GM23338 (cell line): ENCODE measurements at regions not wholly inside any gene's neighbourhood (a gene's known extent, or its start where the extent isn't known, plus 50 kb on each side); places are given as distances from the start of the nearest gene placed in this dataset.
A peak's percentile ranks its signal among the peaks of the same experiment; 100 is the strongest.

ENCODE experiments used
- ATAC-seq: fragments of 200-7000 bp; cut with Tn5 transposase; 3 replicates; pipeline ENCODE4 v1.9.1; 2020
- DNase-seq: peaks from one replicate; pipeline ENCODE4 v3.0.0-alpha.2; 2015; ENCODE audit warnings: low spot score
- H2AFZ ChIP-seq: fragments of 200-600 bp; sonication (generic); 2 replicates; pipeline ENCODE4 v1.8.0; 2016; ENCODE audit warnings: antibody characterized with exemption, mild to moderate bottlenecking, moderate library complexity
- H3F3A ChIP-seq: fragments of 200-600 bp; sonication (generic); replicated peaks from 2 replicates; pipeline ENCODE4 v1.8.0; 2017; ENCODE audit warnings: antibody characterized with exemption, mixed run types, low read depth
- H3K27ac ChIP-seq: fragments of 200-600 bp; sonication (generic); 2 replicates; pipeline ENCODE4 v1.6.1; 2016; ENCODE audit warnings: low read depth
- H3K27me3 ChIP-seq: fragments of 200-600 bp; sonication (generic); 2 replicates; pipeline ENCODE4 v1.8.0; 2016; ENCODE audit warnings: mild to moderate bottlenecking, mixed run types, moderate library complexity; ENCODE audit not compliant: insufficient read depth
- H3K36me3 ChIP-seq: fragments of 200-600 bp; sonication (generic); 2 replicates; pipeline ENCODE4 v1.8.0; 2016; ENCODE audit warnings: mild to moderate bottlenecking; ENCODE audit not compliant: insufficient read depth
- H3K4me1 ChIP-seq: fragments of 200-600 bp; sonication (generic); 2 replicates; pipeline ENCODE4 v1.8.0; 2016; ENCODE audit warnings: mild to moderate bottlenecking, moderate library complexity; ENCODE audit not compliant: insufficient read depth
- H3K4me2 ChIP-seq: fragments of 200-600 bp; sonication (generic); 2 replicates; pipeline ENCODE4 v1.7.1; 2017; ENCODE audit warnings: mixed run types
- H3K4me3 ChIP-seq: fragments of 200-600 bp; sonication (generic); 2 replicates; pipeline ENCODE4 v1.6.1; 2016; ENCODE audit warnings: mixed run types
- H3K79me2 ChIP-seq: fragments of 200-600 bp; sonication (generic); replicated peaks from 2 replicates; pipeline ENCODE4 v1.8.0; 2017; ENCODE audit warnings: mild to moderate bottlenecking; ENCODE audit not compliant: insufficient read depth
- H3K9me2 ChIP-seq: fragments of 200-600 bp; sonication (generic); 2 replicates; pipeline ENCODE4 v1.8.0; 2017; ENCODE audit not compliant: insufficient read depth
- H4K20me1 ChIP-seq: fragments of 200-600 bp; sonication (generic); replicated peaks from 2 replicates; pipeline ENCODE4 v1.8.0; 2017; ENCODE audit warnings: mild to moderate bottlenecking; ENCODE audit not compliant: insufficient read depth
- H3K27ac Mint-ChIP-seq: 2 replicates; pipeline ENCODE4 v1.8.0; 2020; ENCODE audit warnings: inconsistent platforms, mild to moderate bottlenecking, moderate library complexity, mixed read lengths
- H3K27me3 Mint-ChIP-seq: 3 replicates; pipeline ENCODE4 v1.8.0; 2022; ENCODE audit warnings: low read depth, mild to moderate bottlenecking, moderate library complexity, mixed read lengths, inconsistent platforms; ENCODE audit not compliant: insufficient read depth, poor library complexity
- H3K36me3 Mint-ChIP-seq: 3 replicates; pipeline ENCODE4 v1.8.0; 2021; ENCODE audit warnings: low read depth, mild to moderate bottlenecking, inconsistent platforms, moderate library complexity, mixed read lengths
- H3K4me1 Mint-ChIP-seq: 3 replicates; pipeline ENCODE4 v1.8.0; 2020; ENCODE audit warnings: mild to moderate bottlenecking, inconsistent platforms, mixed read lengths
- H3K4me3 Mint-ChIP-seq: 3 replicates; pipeline ENCODE4 v1.8.0; 2021; ENCODE audit warnings: moderate library complexity, mild to moderate bottlenecking, inconsistent platforms, mixed read lengths
- H3K9me3 Mint-ChIP-seq: 3 replicates; pipeline ENCODE4 v1.8.0; 2020; ENCODE audit warnings: moderate library complexity, mild to moderate bottlenecking, inconsistent platforms, mixed read lengths
- CREB1 ChIP-seq: fragments of 250-450 bp; sonication (Bioruptor Pico); IDR thresholded peaks from 2 replicates; pipeline ENCODE4 v1.5.0; 2020; ENCODE audit warnings: low read depth, mild to moderate bottlenecking, moderate library complexity
- EZH2 ChIP-seq: fragments of 200-600 bp; sonication (generic); IDR thresholded peaks from one replicate; pipeline ENCODE4 v1.8.0; 2017; ENCODE audit warnings: antibody characterized with exemption, mild to moderate bottlenecking, low read depth; ENCODE audit not compliant: unreplicated experiment
- EZH2phosphoT487 ChIP-seq: fragments of 200-600 bp; sonication (generic); IDR thresholded peaks from one replicate; pipeline ENCODE4 v1.8.1; 2018; ENCODE audit warnings: antibody characterized with exemption; ENCODE audit not compliant: unreplicated experiment
- JUNB ChIP-seq: IDR thresholded peaks from one replicate; pipeline ENCODE4 v1.6.1; 2016; ENCODE audit warnings: antibody characterized with exemption; ENCODE audit not compliant: unreplicated experiment
- NANOG ChIP-seq: IDR thresholded peaks from 2 replicates; pipeline ENCODE4 v1.6.1; 2016; ENCODE audit warnings: antibody characterized with exemption, borderline replicate concordance
- POLR2AphosphoS5 ChIP-seq: IDR thresholded peaks from 2 replicates; pipeline ENCODE4 v1.6.1; 2016; ENCODE audit warnings: antibody characterized with exemption, low read depth
- STAT1 ChIP-seq: IDR thresholded peaks from one replicate; pipeline ENCODE4 v1.6.1; 2016; ENCODE audit warnings: antibody characterized with exemption; ENCODE audit not compliant: unreplicated experiment
- ZNF114 ChIP-seq: fragments of 250-450 bp; sonication (Bioruptor Pico); IDR thresholded peaks from 2 replicates; pipeline ENCODE4 v1.5.0; 2020; ENCODE audit warnings: mild to moderate bottlenecking, moderate library complexity
- ZNF331 ChIP-seq: fragments of 250-450 bp; sonication (Bioruptor Pico); IDR thresholded peaks from 2 replicates; pipeline ENCODE4 v1.5.0; 2020; ENCODE audit warnings: low read depth, mild to moderate bottlenecking, moderate library complexity
- TF ChIP-seq, protein P1 (sequence below): IDR thresholded peaks from 2 replicates; pipeline ENCODE4 v1.6.1; 2016; ENCODE audit warnings: antibody characterized with exemption
- TF ChIP-seq, protein P2 (sequence below), 2 experiments: fragments of 200-600 bp in 1 of 2; sonication (generic) in 1 of 2; conservative IDR thresholded peaks; 2 replicates each; pipeline versions ENCODE4 v1.5.1 to v1.6.1; 2016 to 2017; ENCODE audit warnings: antibody characterized with exemption in 2 of 2, low read depth in 2 of 2, mild to moderate bottlenecking in 2 of 2, moderate library complexity in 1 of 2
- TF ChIP-seq, protein P3 (sequence below): fragments of 250-450 bp; sonication (Bioruptor Pico); IDR thresholded peaks from 2 replicates; pipeline ENCODE4 v1.5.0; 2020; ENCODE audit warnings: mild to moderate bottlenecking, moderate library complexity
- TF ChIP-seq, protein P4 (sequence below): IDR thresholded peaks from one replicate; pipeline ENCODE4 v1.6.1; 2018; ENCODE audit warnings: antibody characterized with exemption; ENCODE audit not compliant: unreplicated experiment

DNA sequence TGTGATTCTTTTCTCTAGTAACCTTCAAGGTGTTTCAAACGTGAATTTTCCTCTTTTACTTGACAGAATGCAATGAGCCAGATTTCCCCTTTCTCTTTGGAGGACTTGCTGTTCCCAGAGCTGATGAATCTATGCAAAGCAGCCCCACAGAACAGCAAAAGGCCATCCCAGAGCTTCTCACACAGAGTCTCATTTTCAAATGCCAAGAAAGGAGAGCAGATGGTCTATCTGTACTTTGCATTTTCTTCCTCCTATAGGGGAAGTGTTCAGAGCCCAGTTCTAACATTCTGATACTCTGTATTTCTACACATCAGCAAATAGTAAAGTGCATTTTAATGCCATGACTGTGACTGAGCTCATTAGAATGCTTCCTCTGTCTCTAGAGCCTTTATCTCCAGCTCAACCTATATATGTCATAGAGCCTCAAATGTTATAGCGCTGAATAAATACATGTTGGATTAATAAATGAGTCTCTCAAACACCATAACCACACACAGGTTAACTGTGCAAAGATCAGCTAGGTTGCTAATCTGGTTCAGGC is 81.8 kb upstream of the EYA4 start:
- no peaks in the 10 kb centered on the region for H3K4me1 ChIP-seq
- H3K4me1 Mint-ChIP-seq, result peaks cover 5% of the 10 kb centered on the region; the same call in 2 of the 3 replicates
- H3K9me2 ChIP-seq, result peaks cover 3% of the 10 kb centered on the region; the same call in 1 of the 2 replicates
- H3K4me3 Mint-ChIP-seq, result no peak overlapping the region
- no peaks in the 10 kb centered on the region for H4K20me1 ChIP-seq
- H3K27ac ChIP-seq, result no peak overlapping the region
- H3K27me3 ChIP-seq, result no peaks in the 10 kb centered on the region
- H3K4me2 ChIP-seq, result no peak overlapping the region
- no peak for DNase-seq
- H3K27me3 Mint-ChIP-seq, result no peaks in the 10 kb centered on the region
- H3K79me2 ChIP-seq, result no peaks in the 10 kb centered on the region
- H3K4me3 ChIP-seq, result no peak overlapping the region
- no peak for ATAC-seq
- H2AFZ ChIP-seq, result peak overlapping the region; percentile 53; the same call in 1 of the 2 replicates
- no peaks in the 10 kb centered on the region; the same call in 2 of the 3 replicates for H3K9me3 Mint-ChIP-seq
- no peak overlapping the region; the same call in 1 of the 2 replicates for H3K27ac Mint-ChIP-seq
- TF ChIP-seq, protein P1, sequence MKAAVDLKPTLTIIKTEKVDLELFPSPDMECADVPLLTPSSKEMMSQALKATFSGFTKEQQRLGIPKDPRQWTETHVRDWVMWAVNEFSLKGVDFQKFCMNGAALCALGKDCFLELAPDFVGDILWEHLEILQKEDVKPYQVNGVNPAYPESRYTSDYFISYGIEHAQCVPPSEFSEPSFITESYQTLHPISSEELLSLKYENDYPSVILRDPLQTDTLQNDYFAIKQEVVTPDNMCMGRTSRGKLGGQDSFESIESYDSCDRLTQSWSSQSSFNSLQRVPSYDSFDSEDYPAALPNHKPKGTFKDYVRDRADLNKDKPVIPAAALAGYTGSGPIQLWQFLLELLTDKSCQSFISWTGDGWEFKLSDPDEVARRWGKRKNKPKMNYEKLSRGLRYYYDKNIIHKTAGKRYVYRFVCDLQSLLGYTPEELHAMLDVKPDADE, result no peak
- TF ChIP-seq, protein P2, sequence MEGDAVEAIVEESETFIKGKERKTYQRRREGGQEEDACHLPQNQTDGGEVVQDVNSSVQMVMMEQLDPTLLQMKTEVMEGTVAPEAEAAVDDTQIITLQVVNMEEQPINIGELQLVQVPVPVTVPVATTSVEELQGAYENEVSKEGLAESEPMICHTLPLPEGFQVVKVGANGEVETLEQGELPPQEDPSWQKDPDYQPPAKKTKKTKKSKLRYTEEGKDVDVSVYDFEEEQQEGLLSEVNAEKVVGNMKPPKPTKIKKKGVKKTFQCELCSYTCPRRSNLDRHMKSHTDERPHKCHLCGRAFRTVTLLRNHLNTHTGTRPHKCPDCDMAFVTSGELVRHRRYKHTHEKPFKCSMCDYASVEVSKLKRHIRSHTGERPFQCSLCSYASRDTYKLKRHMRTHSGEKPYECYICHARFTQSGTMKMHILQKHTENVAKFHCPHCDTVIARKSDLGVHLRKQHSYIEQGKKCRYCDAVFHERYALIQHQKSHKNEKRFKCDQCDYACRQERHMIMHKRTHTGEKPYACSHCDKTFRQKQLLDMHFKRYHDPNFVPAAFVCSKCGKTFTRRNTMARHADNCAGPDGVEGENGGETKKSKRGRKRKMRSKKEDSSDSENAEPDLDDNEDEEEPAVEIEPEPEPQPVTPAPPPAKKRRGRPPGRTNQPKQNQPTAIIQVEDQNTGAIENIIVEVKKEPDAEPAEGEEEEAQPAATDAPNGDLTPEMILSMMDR (conservative IDR thresholded peaks at IDR 0.05; ENCODE audit: low read depth in 2 of 2), result no peak
- TF ChIP-seq, protein P3, sequence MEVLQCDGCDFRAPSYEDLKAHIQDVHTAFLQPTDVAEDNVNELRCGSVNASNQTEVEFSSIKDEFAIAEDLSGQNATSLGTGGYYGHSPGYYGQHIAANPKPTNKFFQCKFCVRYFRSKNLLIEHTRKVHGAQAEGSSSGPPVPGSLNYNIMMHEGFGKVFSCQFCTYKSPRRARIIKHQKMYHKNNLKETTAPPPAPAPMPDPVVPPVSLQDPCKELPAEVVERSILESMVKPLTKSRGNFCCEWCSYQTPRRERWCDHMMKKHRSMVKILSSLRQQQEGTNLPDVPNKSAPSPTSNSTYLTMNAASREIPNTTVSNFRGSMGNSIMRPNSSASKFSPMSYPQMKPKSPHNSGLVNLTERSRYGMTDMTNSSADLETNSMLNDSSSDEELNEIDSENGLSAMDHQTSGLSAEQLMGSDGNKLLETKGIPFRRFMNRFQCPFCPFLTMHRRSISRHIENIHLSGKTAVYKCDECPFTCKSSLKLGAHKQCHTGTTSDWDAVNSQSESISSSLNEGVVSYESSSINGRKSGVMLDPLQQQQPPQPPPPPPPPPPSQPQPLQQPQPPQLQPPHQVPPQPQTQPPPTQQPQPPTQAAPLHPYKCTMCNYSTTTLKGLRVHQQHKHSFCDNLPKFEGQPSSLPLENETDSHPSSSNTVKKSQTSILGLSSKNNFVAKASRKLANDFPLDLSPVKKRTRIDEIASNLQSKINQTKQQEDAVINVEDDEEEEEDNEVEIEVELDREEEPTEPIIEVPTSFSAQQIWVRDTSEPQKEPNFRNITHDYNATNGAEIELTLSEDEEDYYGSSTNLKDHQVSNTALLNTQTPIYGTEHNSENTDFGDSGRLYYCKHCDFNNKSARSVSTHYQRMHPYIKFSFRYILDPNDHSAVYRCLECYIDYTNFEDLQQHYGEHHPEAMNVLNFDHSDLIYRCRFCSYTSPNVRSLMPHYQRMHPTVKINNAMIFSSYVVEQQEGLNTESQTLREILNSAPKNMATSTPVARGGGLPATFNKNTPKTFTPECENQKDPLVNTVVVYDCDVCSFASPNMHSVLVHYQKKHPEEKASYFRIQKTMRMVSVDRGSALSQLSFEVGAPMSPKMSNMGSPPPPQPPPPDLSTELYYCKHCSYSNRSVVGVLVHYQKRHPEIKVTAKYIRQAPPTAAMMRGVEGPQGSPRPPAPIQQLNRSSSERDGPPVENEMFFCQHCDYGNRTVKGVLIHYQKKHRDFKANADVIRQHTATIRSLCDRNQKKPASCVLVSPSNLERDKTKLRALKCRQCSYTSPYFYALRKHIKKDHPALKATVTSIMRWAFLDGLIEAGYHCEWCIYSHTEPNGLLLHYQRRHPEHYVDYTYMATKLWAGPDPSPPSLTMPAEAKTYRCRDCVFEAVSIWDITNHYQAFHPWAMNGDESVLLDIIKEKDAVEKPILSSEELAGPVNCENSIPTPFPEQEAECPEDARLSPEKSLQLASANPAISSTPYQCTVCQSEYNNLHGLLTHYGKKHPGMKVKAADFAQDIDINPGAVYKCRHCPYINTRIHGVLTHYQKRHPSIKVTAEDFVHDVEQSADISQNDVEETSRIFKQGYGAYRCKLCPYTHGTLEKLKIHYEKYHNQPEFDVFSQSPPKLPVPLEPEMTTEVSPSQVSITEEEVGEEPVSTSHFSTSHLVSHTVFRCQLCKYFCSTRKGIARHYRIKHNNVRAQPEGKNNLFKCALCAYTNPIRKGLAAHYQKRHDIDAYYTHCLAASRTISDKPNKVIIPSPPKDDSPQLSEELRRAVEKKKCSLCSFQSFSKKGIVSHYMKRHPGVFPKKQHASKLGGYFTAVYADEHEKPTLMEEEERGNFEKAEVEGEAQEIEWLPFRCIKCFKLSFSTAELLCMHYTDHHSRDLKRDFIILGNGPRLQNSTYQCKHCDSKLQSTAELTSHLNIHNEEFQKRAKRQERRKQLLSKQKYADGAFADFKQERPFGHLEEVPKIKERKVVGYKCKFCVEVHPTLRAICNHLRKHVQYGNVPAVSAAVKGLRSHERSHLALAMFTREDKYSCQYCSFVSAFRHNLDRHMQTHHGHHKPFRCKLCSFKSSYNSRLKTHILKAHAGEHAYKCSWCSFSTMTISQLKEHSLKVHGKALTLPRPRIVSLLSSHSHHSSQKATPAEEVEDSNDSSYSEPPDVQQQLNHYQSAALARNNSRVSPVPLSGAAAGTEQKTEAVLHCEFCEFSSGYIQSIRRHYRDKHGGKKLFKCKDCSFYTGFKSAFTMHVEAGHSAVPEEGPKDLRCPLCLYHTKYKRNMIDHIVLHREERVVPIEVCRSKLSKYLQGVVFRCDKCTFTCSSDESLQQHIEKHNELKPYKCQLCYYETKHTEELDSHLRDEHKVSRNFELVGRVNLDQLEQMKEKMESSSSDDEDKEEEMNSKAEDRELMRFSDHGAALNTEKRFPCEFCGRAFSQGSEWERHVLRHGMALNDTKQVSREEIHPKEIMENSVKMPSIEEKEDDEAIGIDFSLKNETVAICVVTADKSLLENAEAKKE (CRISPR knock-in tag), result no peak
- TF ChIP-seq, protein P4, sequence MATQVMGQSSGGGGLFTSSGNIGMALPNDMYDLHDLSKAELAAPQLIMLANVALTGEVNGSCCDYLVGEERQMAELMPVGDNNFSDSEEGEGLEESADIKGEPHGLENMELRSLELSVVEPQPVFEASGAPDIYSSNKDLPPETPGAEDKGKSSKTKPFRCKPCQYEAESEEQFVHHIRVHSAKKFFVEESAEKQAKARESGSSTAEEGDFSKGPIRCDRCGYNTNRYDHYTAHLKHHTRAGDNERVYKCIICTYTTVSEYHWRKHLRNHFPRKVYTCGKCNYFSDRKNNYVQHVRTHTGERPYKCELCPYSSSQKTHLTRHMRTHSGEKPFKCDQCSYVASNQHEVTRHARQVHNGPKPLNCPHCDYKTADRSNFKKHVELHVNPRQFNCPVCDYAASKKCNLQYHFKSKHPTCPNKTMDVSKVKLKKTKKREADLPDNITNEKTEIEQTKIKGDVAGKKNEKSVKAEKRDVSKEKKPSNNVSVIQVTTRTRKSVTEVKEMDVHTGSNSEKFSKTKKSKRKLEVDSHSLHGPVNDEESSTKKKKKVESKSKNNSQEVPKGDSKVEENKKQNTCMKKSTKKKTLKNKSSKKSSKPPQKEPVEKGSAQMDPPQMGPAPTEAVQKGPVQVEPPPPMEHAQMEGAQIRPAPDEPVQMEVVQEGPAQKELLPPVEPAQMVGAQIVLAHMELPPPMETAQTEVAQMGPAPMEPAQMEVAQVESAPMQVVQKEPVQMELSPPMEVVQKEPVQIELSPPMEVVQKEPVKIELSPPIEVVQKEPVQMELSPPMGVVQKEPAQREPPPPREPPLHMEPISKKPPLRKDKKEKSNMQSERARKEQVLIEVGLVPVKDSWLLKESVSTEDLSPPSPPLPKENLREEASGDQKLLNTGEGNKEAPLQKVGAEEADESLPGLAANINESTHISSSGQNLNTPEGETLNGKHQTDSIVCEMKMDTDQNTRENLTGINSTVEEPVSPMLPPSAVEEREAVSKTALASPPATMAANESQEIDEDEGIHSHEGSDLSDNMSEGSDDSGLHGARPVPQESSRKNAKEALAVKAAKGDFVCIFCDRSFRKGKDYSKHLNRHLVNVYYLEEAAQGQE, result no peak
- TF ChIP-seq JUNB (no peak), POLR2AphosphoS5 (no peak), ZNF114 (CRISPR knock-in tag) (no peak), ZNF331 (CRISPR knock-in tag) (no peak), CREB1 (no peak), EZH2 (no peak), EZH2phosphoT487 (no peak), STAT1 (no peak), NANOG (no peak)
- H3F3A ChIP-seq, result no peaks in the 10 kb centered on the region
- peaks cover 3% of the 10 kb centered on the region; the same call in 2 of the 3 replicates for H3K36me3 Mint-ChIP-seq
- H3K36me3 ChIP-seq, result no peaks in the 10 kb centered on the region
